Activated CD8-positive, alpha-beta T cell treated with anti-CD3 and anti-CD28 coated beads for 36 hours (primary cell): ENCODE measurements at regions not wholly inside any gene's neighbourhood (a gene's known extent, or its start where the extent isn't known, plus 50 kb on each side); places are given as distances from the start of the nearest gene placed in this dataset.

Experiments used
- ATAC-seq: fragments of 200-7000 bp; cut with Tn5 transposase; one replicate; pipeline ENCODE4 v1.10.0; 2021; ENCODE audit warnings: mild to moderate bottlenecking, moderate library complexity
- CTCF ChIA-PET: fragments of 350-600 bp; sonication (Branson Sonifier 250); formaldehyde crosslinking; loops from one replicate; lab custom pipeline; 2021; ENCODE audit warnings: antibody characterized with exemption; lab: Charles Lee
- POLR2A ChIA-PET: fragments of 350-600 bp; sonication (Branson Sonifier 250); formaldehyde crosslinking; loops from one replicate; lab custom pipeline; 2021; ENCODE audit warnings: antibody characterized with exemption; lab: Charles Lee
- DNase-seq: peaks from one replicate; pipeline ENCODE4 v3.0.0-alpha.2; 2020
- H3K27ac Mint-ChIP-seq: one replicate; pipeline ENCODE4 v1.8.0; 2021; ENCODE audit warnings: mild to moderate bottlenecking, mixed read lengths
- H3K27me3 Mint-ChIP-seq: one replicate; pipeline ENCODE4 v1.8.0; 2021; ENCODE audit warnings: mixed read lengths
- H3K36me3 Mint-ChIP-seq: one replicate; pipeline ENCODE4 v1.8.0; 2021; ENCODE audit warnings: low read depth, mixed read lengths
- H3K4me1 Mint-ChIP-seq: one replicate; pipeline ENCODE4 v1.8.0; 2021; ENCODE audit warnings: low read depth, mixed read lengths
- H3K4me3 Mint-ChIP-seq: one replicate; pipeline ENCODE4 v1.8.0; 2021; ENCODE audit warnings: mild to moderate bottlenecking, moderate library complexity, mixed read lengths
- H3K9me3 Mint-ChIP-seq: one replicate; pipeline ENCODE4 v1.8.0; 2021; ENCODE audit warnings: mixed read lengths
- intact Hi-C: fragments of 100-400 bp; cut with micrococcal nuclease; formaldehyde crosslinking; loops from one replicate; pipeline ENCODE4 v1.10.0; 2022
- TF ChIP-seq, protein P1 (sequence below): fragments of 200-600 bp; IDR thresholded peaks from one replicate; pipeline ENCODE4 v1.8.0; 2022; ENCODE audit warnings: antibody characterized with exemption, mild to moderate bottlenecking

- ChIA-PET CTCF (no interaction called here), POLR2A (no interaction called here)
- intact Hi-C loops, result no loop called here
- Mint-ChIP-seq H3K9me3 (no peaks in the 10 kb centered on the region), H3K4me3 (no peak overlapping the region), H3K4me1 (no peaks in the 10 kb centered on the region), H3K36me3 (no peaks in the 10 kb centered on the region), H3K27ac (no peak overlapping the region), H3K27me3 (no peaks in the 10 kb centered on the region)
- DNase-seq, result no peak
- ATAC-seq, result no peak
- TF ChIP-seq, protein P1, sequence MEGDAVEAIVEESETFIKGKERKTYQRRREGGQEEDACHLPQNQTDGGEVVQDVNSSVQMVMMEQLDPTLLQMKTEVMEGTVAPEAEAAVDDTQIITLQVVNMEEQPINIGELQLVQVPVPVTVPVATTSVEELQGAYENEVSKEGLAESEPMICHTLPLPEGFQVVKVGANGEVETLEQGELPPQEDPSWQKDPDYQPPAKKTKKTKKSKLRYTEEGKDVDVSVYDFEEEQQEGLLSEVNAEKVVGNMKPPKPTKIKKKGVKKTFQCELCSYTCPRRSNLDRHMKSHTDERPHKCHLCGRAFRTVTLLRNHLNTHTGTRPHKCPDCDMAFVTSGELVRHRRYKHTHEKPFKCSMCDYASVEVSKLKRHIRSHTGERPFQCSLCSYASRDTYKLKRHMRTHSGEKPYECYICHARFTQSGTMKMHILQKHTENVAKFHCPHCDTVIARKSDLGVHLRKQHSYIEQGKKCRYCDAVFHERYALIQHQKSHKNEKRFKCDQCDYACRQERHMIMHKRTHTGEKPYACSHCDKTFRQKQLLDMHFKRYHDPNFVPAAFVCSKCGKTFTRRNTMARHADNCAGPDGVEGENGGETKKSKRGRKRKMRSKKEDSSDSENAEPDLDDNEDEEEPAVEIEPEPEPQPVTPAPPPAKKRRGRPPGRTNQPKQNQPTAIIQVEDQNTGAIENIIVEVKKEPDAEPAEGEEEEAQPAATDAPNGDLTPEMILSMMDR, result no peak
These were observed 206.6 kb upstream of the KLHL29 start for GRCh38 chr2:23178396-23178795.

DNA sequence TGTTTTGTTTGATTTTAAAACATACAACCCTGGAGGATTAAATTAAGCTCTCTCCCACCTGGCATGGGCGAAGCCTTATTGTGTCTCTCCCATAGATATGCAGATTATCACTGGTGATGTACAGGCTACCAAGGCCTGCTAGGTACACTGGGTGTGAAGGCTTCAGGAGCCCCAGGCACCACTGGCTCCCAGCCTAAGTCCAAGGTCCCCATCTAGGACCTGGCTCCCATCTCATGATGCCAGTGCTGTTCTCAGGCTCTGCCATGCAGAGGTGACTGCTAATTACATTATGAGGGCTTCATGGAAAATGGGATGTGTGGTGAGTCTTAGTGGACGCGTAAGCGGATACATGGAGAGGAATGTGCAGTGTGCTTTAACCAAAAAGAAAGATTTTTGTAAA is 201.2 kb upstream of the KLHL29 start:
- Mint-ChIP-seq H3K4me1 (no peaks in the 10 kb centered on the region), H3K4me3 (no peak overlapping the region), H3K27ac (no peak overlapping the region), H3K9me3 (no peaks in the 10 kb centered on the region), H3K36me3 (no peaks in the 10 kb centered on the region), H3K27me3 (no peaks in the 10 kb centered on the region)
- DNase-seq (no peak), ATAC-seq (no peak)
- TF ChIP-seq, protein P1, result no peak
- CTCF ChIA-PET, result no interaction called here
- POLR2A ChIA-PET, result no interaction called here
- intact Hi-C loops, result no loop called here

DNA sequence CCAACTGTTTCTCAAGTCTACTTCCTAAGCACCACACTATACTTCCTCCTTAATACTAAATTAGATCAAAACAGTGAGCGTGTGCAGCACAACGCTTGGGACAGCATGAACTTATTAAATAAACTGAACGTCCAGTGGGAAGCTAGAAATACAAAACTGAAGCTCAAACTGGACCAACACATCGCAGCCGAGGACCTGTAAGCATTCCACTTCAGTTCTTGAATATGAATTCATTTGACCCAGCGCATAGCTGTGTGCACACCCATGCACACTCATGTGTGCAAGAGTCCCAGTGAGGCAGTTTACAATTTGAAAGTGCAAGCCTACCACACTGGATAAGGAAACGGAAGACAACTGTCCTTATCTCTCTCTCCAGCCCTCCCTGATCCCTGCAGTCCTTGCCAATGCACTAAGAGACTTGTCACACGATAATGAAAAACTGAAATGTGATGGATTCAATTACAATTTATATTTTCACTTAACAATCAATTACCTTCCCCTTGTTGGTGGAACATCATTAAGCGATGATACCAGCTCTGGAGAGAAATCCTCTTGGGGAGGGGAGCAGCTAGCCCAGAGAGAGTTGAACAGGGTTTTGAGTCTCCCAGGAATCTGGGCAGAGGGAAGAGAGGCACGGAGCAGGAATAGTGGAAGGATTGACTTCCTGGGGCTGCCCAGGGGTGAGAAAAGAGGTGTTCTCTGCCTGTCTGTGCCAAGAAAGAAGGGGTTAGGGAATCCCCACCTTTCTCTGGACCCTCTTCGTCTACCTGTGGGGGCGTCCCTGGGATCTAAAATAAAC is 186.5 kb upstream of the KLHL29 start:
- ChIA-PET POLR2A (no interaction called here), CTCF (interaction anchor here (0.6 to 1.0 kb wide), 4 partner anchors 10 to 125 kb away, joined by 3 to 4 read pairs (median 3); no protein-coding TSS in a partner anchor)
- no peak for ATAC-seq
- H3K4me1 Mint-ChIP-seq, result no peaks in the 10 kb centered on the region
- no peak overlapping the region for H3K4me3 Mint-ChIP-seq
- H3K36me3 Mint-ChIP-seq, result no peaks in the 10 kb centered on the region
- H3K9me3 Mint-ChIP-seq, result peaks cover 2% of the 10 kb centered on the region
- TF ChIP-seq, protein P1, result no peak
- no peak overlapping the region for H3K27ac Mint-ChIP-seq
- intact Hi-C loops, result no loop called here
- H3K27me3 Mint-ChIP-seq, result peaks cover 4% of the 10 kb centered on the region
- no peak for DNase-seq

GRCh38 chr2:23199115-23199918 is 185.7 kb upstream of the KLHL29 start:
- Mint-ChIP-seq H3K9me3 (peaks cover 3% of the 10 kb centered on the region), H3K4me1 (no peaks in the 10 kb centered on the region), H3K36me3 (no peaks in the 10 kb centered on the region), H3K27me3 (peaks cover 4% of the 10 kb centered on the region), H3K4me3 (no peak overlapping the region), H3K27ac (no peak overlapping the region)
- ChIA-PET POLR2A (no interaction called here), CTCF (interaction anchor here (0.6 to 1.4 kb wide), 6 partner anchors 10 to 425 kb away, joined by 3 to 4 read pairs (median 4); no protein-coding TSS in a partner anchor)
- intact Hi-C loops, result no loop called here
- ATAC-seq, result no peak
- DNase-seq, result peak; percentile 16
- TF ChIP-seq, protein P1, result peak; percentile 59
